ENCODE measurements at regions not wholly inside any gene's neighbourhood (a gene's known extent, or its start where the extent isn't known, plus 50 kb on each side); places are given as distances from the start of the nearest gene placed in this dataset.
"Not testable (repeated sequence)": the region's sequence is repeated elsewhere in the genome, so short reads cannot be mapped to it uniquely, and the experiment has no call there.

- DNase-seq, result no peak
These were observed 54.3 kb downstream of the HAND2 start for GRCh38 chr4:173475751-173476150.

GRCh38 chr4:173469622-173470021 lies 60.4 kb downstream of the HAND2 start:
- no peak for DNase-seq

- DNase-seq, result no peak
These were observed 61.7 kb downstream of the HAND2 start for GRCh38 chr4:173468314-173468713.

DNA sequence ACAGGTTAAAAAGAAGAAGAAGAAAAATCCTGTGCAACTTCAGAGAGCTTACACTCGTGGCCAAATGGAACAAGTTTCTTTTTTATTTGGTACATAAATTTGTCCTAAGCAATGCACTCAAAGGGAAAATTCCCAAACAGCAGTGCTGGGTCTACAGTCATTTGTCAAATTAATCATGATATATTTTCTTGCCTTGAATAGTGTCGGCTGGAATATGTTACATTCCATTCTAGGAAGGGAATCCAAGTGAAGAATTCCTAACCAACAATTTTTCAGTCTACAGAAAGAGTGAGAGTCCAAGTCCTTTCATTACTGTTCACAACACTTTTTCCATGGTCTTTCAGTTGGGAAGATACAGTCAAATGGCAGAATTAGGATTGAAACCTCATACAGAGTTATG lies 63.9 kb downstream of the HAND2 start:
- DNase-seq, result peak; percentile 63

- DNase-seq, result no peak
These were observed 65.5 kb downstream of the HAND2 start for GRCh38 chr4:173464481-173464880.

GRCh38 chr4:173463816-173464215 lies 64.9 kb upstream of the SCRG1 start:
- DNase-seq, result no peak

DNA sequence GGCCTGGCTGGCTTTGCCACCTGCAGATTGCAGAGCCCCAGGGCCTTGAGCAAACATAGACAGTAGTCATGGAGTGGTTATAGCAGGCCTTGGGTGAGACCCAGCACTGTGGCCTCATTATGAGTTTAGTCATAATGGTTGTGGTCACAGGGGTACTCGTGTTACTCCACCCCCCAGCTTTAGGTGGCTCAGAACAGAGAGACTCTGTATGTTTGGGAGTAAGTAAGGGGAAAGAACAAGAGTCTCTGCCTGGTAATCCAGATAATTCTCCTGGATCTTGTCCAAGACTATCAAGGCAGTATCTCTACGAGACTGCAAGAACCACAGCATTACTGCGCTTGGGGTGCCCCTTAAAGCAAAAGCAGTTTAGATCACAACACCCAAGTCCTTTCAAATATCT lies 62.3 kb upstream of the SCRG1 start:
- peak; percentile 29 for DNase-seq

DNA sequence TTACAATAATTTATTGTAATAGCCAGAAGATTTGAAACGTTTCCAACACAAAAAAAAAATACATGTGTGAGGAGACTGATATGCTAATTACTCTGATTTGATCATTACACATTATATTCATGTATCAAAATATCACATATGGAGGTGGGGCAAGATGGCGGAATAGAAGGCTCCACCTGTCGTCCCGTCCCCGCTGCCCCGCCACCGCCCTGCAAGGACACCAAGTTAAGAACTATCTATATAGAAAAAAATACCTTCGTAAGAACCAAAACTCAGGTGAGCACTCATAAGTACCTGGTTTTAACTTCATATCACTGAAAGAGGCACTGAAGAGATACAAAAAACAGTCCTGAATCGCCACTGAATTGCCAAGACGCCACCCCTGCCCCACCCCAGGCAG lies 60.9 kb upstream of the SCRG1 start:
- DNase-seq, result no peak

GRCh38 chr4:173457893-173458292 lies 59.0 kb upstream of the SCRG1 start:
- DNase-seq, result no peak

GRCh38 chr4:173451435-173451834 lies 52.5 kb upstream of the SCRG1 start:
- DNase-seq, result not testable (repeated sequence)

- DNase-seq, result no peak
These were observed 51.4 kb upstream of the SCRG1 start for GRCh38 chr4:173450281-173450680.

GRCh38 chr4:173449380-173449717 lies 50.4 kb upstream of the SCRG1 start:
- no peak for DNase-seq

GRCh38 chr4:173448608-173449379 lies 49.9 kb upstream of the SCRG1 start:
- DNase-seq, result peak; percentile 78

Data from fibroblast of skin of abdomen (primary cell).